Erythroblast (primary cell): ENCODE measurements at regions not wholly inside any gene's neighbourhood (a gene's known extent, or its start where the extent isn't known, plus 50 kb on each side); places are given as distances from the start of the nearest gene placed in this dataset.
"Not testable (repeated sequence)": the region's sequence is repeated elsewhere in the genome, so short reads cannot be mapped to it uniquely, and the experiment has no call there.

Source experiments
- DNase-seq, 2 experiments: peaks; one replicate each; lab custom pipeline; 2025; lab: John Stamatoyannopoulos, UW
- GATA1 ChIP-seq: IDR thresholded peaks from 2 replicates; pipeline ENCODE4 v1.6.1; 2011; ENCODE audit warnings: low read depth, mild to moderate bottlenecking, control low read depth, low read length, moderate library complexity
- POLR2A ChIP-seq: IDR thresholded peaks from 2 replicates; pipeline ENCODE4 v1.6.1; 2011; ENCODE audit warnings: mild to moderate bottlenecking, low read length

- TF ChIP-seq POLR2A (no peak), GATA1 (no peak)
- no peak for DNase-seq
These were observed 85.8 kb upstream of the LARP1 start for GRCh38 chr5:154669402-154669801.

DNA sequence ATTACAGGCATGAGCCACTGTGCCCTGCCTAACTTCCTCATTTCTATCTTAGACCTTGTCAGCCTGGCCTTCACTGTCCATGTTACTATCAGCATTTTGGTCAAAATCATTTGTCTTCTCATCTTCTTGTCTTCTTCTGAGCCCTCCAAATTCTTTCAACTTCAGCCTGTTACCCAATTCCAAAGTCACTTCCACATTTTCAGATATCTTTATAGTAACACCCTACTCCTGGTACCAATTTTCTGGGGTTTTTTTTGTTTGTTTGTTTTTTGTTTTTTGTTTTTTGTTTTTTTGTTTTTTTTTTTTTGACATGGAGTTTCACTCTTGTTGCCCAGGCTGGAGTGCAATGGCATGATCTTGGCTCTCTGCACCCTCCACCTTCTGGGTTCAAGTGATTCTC is 90.3 kb upstream of the LARP1 start:
- TF ChIP-seq GATA1 (no peak), POLR2A (no peak)

DNA sequence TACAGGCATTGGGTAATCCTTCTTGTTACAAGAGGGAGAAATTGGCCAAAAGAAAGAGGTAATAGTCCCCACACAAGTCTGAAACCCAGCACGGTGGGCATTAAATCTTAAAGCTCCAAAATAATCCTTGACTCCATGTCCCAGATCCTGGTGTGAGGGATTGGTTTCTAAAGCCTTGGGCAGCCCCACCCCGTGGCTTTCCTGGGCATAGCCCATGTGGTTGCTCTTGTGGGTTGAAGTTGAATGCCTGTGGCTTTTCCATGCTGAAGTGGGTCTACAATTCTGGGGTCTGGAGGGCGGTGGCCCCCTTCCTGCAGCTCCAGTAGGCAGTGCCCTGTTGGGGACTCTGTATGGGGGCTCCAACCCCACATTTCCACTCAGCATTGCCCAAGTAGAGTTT is 91.8 kb upstream of the LARP1 start:
- no peak for DNase-seq
- no peak for TF ChIP-seq GATA1
- no peak for TF ChIP-seq POLR2A

More for the DNA sequence above, 90.3 kb upstream of the LARP1 start:
- DNase-seq = peak; percentile 19 to 26

GRCh38 chr5:154654486-154655371 is 100.4 kb upstream of the LARP1 start:
- peak; percentile 78 to 86 for DNase-seq
- TF ChIP-seq GATA1 (no peak), POLR2A (peak; percentile 40)

GRCh38 chr5:154653764-154654485 is 101.3 kb upstream of the LARP1 start:
- peak; percentile 100 for TF ChIP-seq GATA1
- TF ChIP-seq POLR2A = peak; percentile 40

DNA sequence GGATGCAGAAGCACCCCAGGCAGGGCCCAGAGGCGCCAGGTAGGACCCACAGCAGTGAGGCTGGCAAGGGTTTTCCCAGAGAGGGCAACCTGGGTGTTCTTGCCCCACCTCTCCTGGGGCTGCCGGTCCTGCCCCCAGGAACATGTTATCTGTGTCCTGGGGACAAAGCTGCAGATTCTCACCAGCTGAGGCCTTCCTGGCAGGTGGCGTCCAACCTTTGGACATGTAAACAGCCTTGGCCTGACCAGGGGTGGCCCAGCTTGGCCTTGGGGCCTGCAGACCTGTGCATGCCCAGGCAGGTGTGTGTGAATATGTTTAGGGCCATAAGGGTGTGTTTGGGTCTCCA is 101.8 kb upstream of the LARP1 start:
- TF ChIP-seq POLR2A (no peak), GATA1 (no peak)
- DNase-seq = peak; percentile 82 to 88

More at GRCh38 chr5:154653764-154654485, 101.3 kb upstream of the LARP1 start:
- DNase-seq = peak; percentile 98 to 100

DNA sequence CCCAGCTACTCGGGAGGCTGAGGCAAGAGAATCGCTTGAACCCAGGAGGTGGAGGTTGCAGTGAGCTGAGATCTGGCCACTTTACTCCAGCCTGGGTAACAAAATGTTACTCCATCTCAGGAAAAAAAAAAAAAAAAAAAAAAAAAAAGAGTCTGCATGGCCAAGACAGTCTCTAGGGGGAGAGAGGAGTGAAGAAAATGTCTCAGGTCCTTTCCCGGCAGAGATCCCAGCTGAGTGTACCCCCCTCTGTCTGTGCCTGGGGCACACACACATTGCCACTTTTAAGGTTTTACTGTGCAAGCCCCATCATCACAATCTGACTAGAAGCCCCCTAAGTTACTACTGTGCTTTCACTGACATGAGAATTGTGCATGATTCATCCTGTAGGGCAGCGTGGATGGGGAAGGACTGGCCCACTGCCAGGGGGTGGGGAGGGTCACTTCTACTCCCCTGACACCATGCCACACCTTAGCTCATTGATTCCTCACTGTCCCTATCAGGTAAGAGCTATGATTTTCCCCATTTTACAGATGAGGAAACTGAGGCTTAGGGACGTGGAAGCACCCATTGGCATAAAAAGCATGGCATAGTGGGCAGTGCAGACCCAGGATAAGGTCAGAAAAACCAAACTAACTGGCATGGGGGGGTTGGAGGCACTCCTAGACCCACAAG is 102.3 kb upstream of the LARP1 start:
- TF ChIP-seq POLR2A (no peak), GATA1 (no peak)
- peak; percentile 64 to 83 for DNase-seq

DNA sequence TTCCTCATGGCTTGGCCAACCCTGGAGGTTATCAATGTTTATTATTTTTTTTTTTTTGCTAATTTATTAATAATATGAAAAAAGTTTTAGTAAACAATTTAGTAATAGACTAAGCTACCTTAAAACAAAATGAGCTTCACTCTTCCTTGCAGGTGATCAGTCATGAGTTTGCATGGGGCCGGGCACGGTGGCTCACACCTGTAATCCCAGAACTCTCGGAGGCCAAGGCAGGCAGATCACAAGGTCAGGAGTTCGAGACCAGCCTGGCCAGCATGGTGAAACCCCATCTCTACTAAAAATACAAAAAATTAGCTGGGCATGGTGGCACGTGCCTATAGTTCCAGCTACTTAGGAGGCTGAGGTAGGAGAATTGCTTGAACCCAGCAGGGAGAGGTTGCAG is 103.4 kb upstream of the LARP1 start:
- not testable (repeated sequence) for DNase-seq

- peak; percentile 92 to 94 for DNase-seq
- TF ChIP-seq POLR2A (no peak), GATA1 (no peak)
These were observed 106.5 kb upstream of the LARP1 start for GRCh38 chr5:154648706-154649105.

GRCh38 chr5:154648229-154648628 is 106.9 kb upstream of the LARP1 start:
- no peak for DNase-seq
- TF ChIP-seq GATA1 (no peak), POLR2A (no peak)

DNA sequence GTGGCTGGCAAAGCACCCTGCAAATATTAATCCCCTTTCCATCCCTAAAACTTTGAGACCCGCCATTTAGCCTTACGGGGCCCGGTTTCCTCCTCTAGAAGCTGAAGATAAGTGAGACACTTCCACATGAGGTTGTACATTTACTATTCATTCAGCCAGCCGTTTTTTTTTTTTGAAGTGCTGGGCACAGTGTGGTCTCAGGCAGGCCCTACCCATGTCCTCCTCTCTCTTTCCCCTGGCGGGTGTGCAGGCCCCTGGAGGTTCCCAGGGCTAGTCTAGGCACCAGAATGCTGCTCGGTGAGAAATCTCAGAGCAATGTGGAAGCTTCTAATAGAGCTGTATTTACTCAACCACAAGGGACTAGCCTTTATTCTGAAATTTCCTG is 107.4 kb upstream of the LARP1 start:
- no peak for DNase-seq
- TF ChIP-seq GATA1 (no peak), POLR2A (no peak)

GRCh38 chr5:154647114-154647760 is 107.9 kb upstream of the LARP1 start:
- peak; percentile 93 to 94 for DNase-seq
- TF ChIP-seq GATA1 = no peak
- TF ChIP-seq POLR2A = peak; percentile 39

- TF ChIP-seq POLR2A = no peak
- TF ChIP-seq GATA1 = no peak
- DNase-seq = no peak
These were observed 108.4 kb upstream of the LARP1 start for GRCh38 chr5:154646745-154647113.

DNA sequence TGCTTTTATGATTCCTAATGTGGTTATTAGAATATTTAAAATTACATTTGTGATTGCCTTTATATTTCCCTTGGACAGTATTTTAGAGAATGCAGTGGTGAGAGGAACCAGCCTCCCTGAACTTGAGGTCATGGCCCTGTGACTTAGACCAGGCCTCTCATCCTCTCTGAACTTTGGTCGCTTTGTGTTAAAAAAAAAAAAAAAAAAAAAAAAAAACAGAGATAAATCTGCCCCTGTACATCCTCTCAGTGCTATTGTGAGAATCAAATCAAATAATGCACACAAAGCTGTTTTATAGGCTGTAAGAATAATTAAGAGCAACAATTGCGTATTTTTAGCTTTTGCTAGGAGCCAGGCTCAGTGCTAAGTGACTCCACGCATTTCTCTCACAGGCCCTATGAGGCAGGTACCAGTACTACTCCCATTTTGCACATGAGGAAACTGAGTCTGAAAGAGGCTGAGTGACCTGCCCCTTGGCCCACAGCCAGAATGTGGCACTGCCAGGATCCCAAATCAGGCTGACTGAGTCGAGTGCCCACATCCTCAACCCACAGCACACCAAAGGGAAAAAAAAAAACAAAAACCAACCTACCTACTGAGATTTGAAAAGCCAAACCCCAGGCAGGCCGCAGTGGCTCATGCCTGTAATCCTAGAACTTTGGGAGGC is 110.3 kb upstream of the LARP1 start:
- no peak for TF ChIP-seq GATA1

More for the DNA sequence above, 110.3 kb upstream of the LARP1 start:
- no peak for DNase-seq
